ENCODE measurements at regions not wholly inside any gene's neighbourhood (a gene's known extent, or its start where the extent isn't known, plus 50 kb on each side); places are given as distances from the start of the nearest gene placed in this dataset.

- TF ChIP-seq, protein P1, sequence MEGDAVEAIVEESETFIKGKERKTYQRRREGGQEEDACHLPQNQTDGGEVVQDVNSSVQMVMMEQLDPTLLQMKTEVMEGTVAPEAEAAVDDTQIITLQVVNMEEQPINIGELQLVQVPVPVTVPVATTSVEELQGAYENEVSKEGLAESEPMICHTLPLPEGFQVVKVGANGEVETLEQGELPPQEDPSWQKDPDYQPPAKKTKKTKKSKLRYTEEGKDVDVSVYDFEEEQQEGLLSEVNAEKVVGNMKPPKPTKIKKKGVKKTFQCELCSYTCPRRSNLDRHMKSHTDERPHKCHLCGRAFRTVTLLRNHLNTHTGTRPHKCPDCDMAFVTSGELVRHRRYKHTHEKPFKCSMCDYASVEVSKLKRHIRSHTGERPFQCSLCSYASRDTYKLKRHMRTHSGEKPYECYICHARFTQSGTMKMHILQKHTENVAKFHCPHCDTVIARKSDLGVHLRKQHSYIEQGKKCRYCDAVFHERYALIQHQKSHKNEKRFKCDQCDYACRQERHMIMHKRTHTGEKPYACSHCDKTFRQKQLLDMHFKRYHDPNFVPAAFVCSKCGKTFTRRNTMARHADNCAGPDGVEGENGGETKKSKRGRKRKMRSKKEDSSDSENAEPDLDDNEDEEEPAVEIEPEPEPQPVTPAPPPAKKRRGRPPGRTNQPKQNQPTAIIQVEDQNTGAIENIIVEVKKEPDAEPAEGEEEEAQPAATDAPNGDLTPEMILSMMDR (IDR thresholded peaks at IDR 0.05), result no peak
- no peak for TF ChIP-seq EZH2 (IDR thresholded peaks at IDR 0.05; ENCODE audit: borderline replicate concordance, insufficient read depth, low read depth, low read length, poor library complexity, severe bottlenecking)
Measured at GRCh38 chr5:107254902-107255234, 415.9 kb downstream of the EFNA5 start.
